Sigmoid colon (tissue), 6 donors: ENCODE measurements at regions not wholly inside any gene's neighbourhood (a gene's known extent, or its start where the extent isn't known, plus 50 kb on each side); places are given as distances from the start of the nearest gene placed in this dataset.

Experiments
- DNase-seq: peaks from one replicate; pipeline ENCODE4 v3.0.0-alpha.2; 2019
- H3K27ac ChIP-seq, 4 donors: fragments of 200-600 bp; sonication (generic); one replicate each; pipeline ENCODE4 v1.5.1; 2016 to 2019; ENCODE audit warnings: mild to moderate bottlenecking in 1 of 4
- H3K27me3 ChIP-seq, 3 donors: fragments of 200-600 bp; sonication (generic); one replicate each; pipeline ENCODE4 v1.5.1; 2019; ENCODE audit warnings: mild to moderate bottlenecking in 1 of 3
- H3K36me3 ChIP-seq, 4 donors: fragments of 200-600 bp; sonication (generic); one replicate each; pipeline ENCODE4 v1.5.1; 2016 to 2019
- H3K4me1 ChIP-seq, 4 donors: fragments of 200-600 bp; sonication (generic); one replicate each; pipeline ENCODE4 v1.5.1; 2017 to 2019
- H3K4me3 ChIP-seq, 4 donors: fragments of 200-600 bp; sonication (generic); one replicate each; pipeline ENCODE4 v1.5.1; 2017 to 2019; ENCODE audit warnings: mild to moderate bottlenecking in 2 of 4, moderate library complexity in 1 of 4
- H3K9me3 ChIP-seq, 4 donors: fragments of 200-600 bp in 3 of 4; sonication (generic) in 3 of 4; one replicate each; pipeline versions ENCODE4 v1.5.1 to v1.6.1; 2013 to 2019
- CTCF ChIP-seq, 4 experiments: fragments of 450-650 bp in 3 of 4; fragments of 200-600 bp in 1 of 4; IDR thresholded peaks; one replicate each; pipeline ENCODE4 v1.5.1; 2016 to 2019; ENCODE audit warnings: antibody characterized with exemption in 4 of 4, mild to moderate bottlenecking in 3 of 4, moderate library complexity in 2 of 4
- EP300 ChIP-seq, 4 donors: sonication (generic); formaldehyde crosslinking; IDR thresholded peaks; one replicate each; pipeline ENCODE4 v1.6.1; 2017; ENCODE audit warnings: antibody characterized with exemption in 4 of 4
- POLR2A ChIP-seq, 2 donors: fragments of 450-650 bp; IDR thresholded peaks; one replicate each; pipeline ENCODE4 v1.6.1; 2016; ENCODE audit warnings: antibody characterized with exemption in 2 of 2, mild to moderate bottlenecking in 2 of 2, moderate library complexity in 2 of 2
- POLR2AphosphoS5 ChIP-seq, 4 donors: sonication (generic); formaldehyde crosslinking; IDR thresholded peaks; one replicate each; pipeline ENCODE4 v1.6.1; 2017; ENCODE audit warnings: antibody characterized with exemption in 4 of 4
- WGBS, 2 donors: extraction: QIAGEN DNeasy Blood & Tissue Kit; methylation state at CpG; one replicate each; pipeline ENCODE4 v1.1.7; 2013; 5-methylcytosine and 5-hydroxymethylcytosine counted together
- intact Hi-C: fragments of 100-400 bp; cut with DNase I; formaldehyde crosslinking; loops from one replicate; pipeline ENCODE4 v1.15.1; 2023
- donor health status: healthy with polysubstance abuse.
- donor health status: healthy.

- intact Hi-C loops, result no loop called here
- H3K36me3 ChIP-seq, result no peaks in the 10 kb centered on the region
- H3K4me1 ChIP-seq, result peaks cover 0 to 13% (median 2%) of the 10 kb centered on the region in 4 donors
- no peak for DNase-seq
- TF ChIP-seq POLR2AphosphoS5 (IDR thresholded peaks at IDR 0.05) (peak in 1 of 4 donors; percentile 19), POLR2A (IDR thresholded peaks at IDR 0.05) (no peak)
- no peak overlapping the region for H3K4me3 ChIP-seq
- H3K27me3 ChIP-seq, result no peaks in the 10 kb centered on the region
- H3K27ac ChIP-seq, result no peak overlapping the region
- H3K9me3 ChIP-seq, result peaks cover 0 to 7% (median 0%) of the 10 kb centered on the region in 4 donors
- 47 to 70% methylated on average over 6 of the region's 6 CpGs for WGBS, 2 donors
These were observed 411.5 kb upstream of the PROK2 start for GRCh38 chr3:72196377-72196929.

- intact Hi-C loops, result no loop called here
- Histone ChIP-seq H3K27ac (no peak overlapping the region), H3K36me3 (no peaks in the 10 kb centered on the region), H3K9me3 (peaks cover 0 to 7% (median 0%) of the 10 kb centered on the region in 4 donors), H3K4me3 (no peak overlapping the region), H3K27me3 (no peaks in the 10 kb centered on the region), H3K4me1 (peaks cover 0 to 13% (median 2%) of the 10 kb centered on the region in 4 donors)
- no peak for DNase-seq
- TF ChIP-seq POLR2AphosphoS5 (IDR thresholded peaks at IDR 0.05) (no peak), CTCF (IDR thresholded peaks at IDR 0.05) (no peak), EP300 (IDR thresholded peaks at IDR 0.05) (no peak), POLR2A (IDR thresholded peaks at IDR 0.05) (no peak)
- 89 to 93% methylated on average over 3 of the region's 3 CpGs for WGBS, 2 donors
These were observed 410.9 kb upstream of the PROK2 start for GRCh38 chr3:72195895-72196294.

GRCh38 chr3:72194458-72194857 is 409.5 kb upstream of the PROK2 start:
- Histone ChIP-seq H3K27ac (no peak overlapping the region), H3K4me3 (no peak overlapping the region), H3K36me3 (no peaks in the 10 kb centered on the region), H3K27me3 (no peaks in the 10 kb centered on the region), H3K9me3 (no peaks in the 10 kb centered on the region), H3K4me1 (peaks cover 0 to 13% (median 2%) of the 10 kb centered on the region in 4 donors)
- intact Hi-C loops, result no loop called here
- DNase-seq, result no peak
- 93 to 95% methylated on average over 6 of the region's 6 CpGs for WGBS, 2 donors
- no peak for TF ChIP-seq EP300 (IDR thresholded peaks at IDR 0.05)
- TF ChIP-seq POLR2AphosphoS5 (IDR thresholded peaks at IDR 0.05), result no peak
- TF ChIP-seq POLR2A (IDR thresholded peaks at IDR 0.05), result no peak

GRCh38 chr3:72193771-72194430 is 409.0 kb upstream of the PROK2 start:
- no peaks in the 10 kb centered on the region for H3K9me3 ChIP-seq
- DNase-seq, result no peak
- H3K27me3 ChIP-seq, result no peaks in the 10 kb centered on the region
- H3K4me1 ChIP-seq, result peaks cover 0 to 13% (median 2%) of the 10 kb centered on the region in 4 donors
- TF ChIP-seq CTCF (IDR thresholded peaks at IDR 0.05), result no peak
- TF ChIP-seq EP300 (IDR thresholded peaks at IDR 0.05), result no peak
- TF ChIP-seq POLR2A (IDR thresholded peaks at IDR 0.05), result no peak
- TF ChIP-seq POLR2AphosphoS5 (IDR thresholded peaks at IDR 0.05), result no peak
- 95 to 98% methylated on average over 11 of the region's 11 CpGs for WGBS, 2 donors
- H3K27ac ChIP-seq, result no peak overlapping the region
- no peak overlapping the region for H3K4me3 ChIP-seq
- intact Hi-C loops, result no loop called here
- H3K36me3 ChIP-seq, result no peaks in the 10 kb centered on the region

DNA sequence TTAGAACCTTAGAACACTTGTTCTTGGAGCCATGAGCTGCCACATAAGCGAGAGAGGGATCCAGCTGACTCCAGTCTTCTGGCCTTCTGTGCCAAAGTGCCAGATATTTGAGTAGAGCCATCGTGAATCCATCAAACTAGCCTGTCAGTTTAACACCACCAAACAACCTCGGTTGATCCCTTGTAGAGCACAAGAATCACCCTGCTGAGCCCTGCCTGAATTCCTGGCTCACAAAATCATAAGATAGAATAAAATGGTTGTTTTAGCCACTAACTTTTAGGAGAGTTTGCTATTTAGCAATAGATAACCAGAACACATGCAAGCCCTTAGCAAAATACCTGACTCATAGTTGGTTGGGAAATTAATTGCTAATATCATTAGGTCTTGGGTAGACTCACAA is 407.6 kb upstream of the PROK2 start:
- Histone ChIP-seq H3K4me3 (no peak overlapping the region), H3K27ac (no peak overlapping the region), H3K27me3 (no peaks in the 10 kb centered on the region), H3K36me3 (no peaks in the 10 kb centered on the region), H3K4me1 (peaks cover 0 to 13% (median 2%) of the 10 kb centered on the region in 4 donors), H3K9me3 (no peaks in the 10 kb centered on the region)
- intact Hi-C loops, result no loop called here
- 93 to 94% methylated on average over 3 of the region's 3 CpGs for WGBS, 2 donors
- TF ChIP-seq POLR2A (IDR thresholded peaks at IDR 0.05) (no peak), POLR2AphosphoS5 (IDR thresholded peaks at IDR 0.05) (no peak), EP300 (IDR thresholded peaks at IDR 0.05) (no peak), CTCF (IDR thresholded peaks at IDR 0.05) (no peak)
- DNase-seq, result no peak
